ENCODE measurements at regions not wholly inside any gene's neighbourhood (a gene's known extent, or its start where the extent isn't known, plus 50 kb on each side); places are given as distances from the start of the nearest gene placed in this dataset.

GRCh38 chr2:195537811-195538210 lies 119.2 kb upstream of the SLC39A10 start:
- H3K4me3 ChIP-seq (ENCODE audit: low read depth, low read length): no peak overlapping the region
- no peak for TF ChIP-seq CTCF (conservative IDR thresholded peaks at IDR 0.05; ENCODE audit: low read depth, low read length)
- no peak for DNase-seq (ENCODE audit: low read depth)

GRCh38 chr2:195536906-195537305 lies 120.1 kb upstream of the SLC39A10 start:
- DNase-seq (ENCODE audit: low read depth): no peak
- H3K4me3 ChIP-seq (ENCODE audit: low read depth, low read length): no peak overlapping the region
- no peak for TF ChIP-seq CTCF (conservative IDR thresholded peaks at IDR 0.05; ENCODE audit: low read depth, low read length)

GRCh38 chr2:195535911-195536522 lies 121.0 kb upstream of the SLC39A10 start:
- no peak overlapping the region for H3K4me3 ChIP-seq (ENCODE audit: low read depth, low read length)
- no peak for DNase-seq (ENCODE audit: low read depth)
- no peak for TF ChIP-seq CTCF (conservative IDR thresholded peaks at IDR 0.05; ENCODE audit: low read depth, low read length)

GRCh38 chr2:195534971-195535370 lies 122.1 kb upstream of the SLC39A10 start:
- H3K4me3 ChIP-seq (ENCODE audit: low read depth, low read length): no peak overlapping the region
- no peak for TF ChIP-seq CTCF (conservative IDR thresholded peaks at IDR 0.05; ENCODE audit: low read depth, low read length)
- DNase-seq (ENCODE audit: low read depth): no peak

- H3K4me3 ChIP-seq (ENCODE audit: low read depth, low read length): no peak overlapping the region
- peak; percentile 15 for TF ChIP-seq CTCF (conservative IDR thresholded peaks at IDR 0.05; ENCODE audit: low read depth, low read length)
- DNase-seq (ENCODE audit: low read depth): no peak
These were observed 123.0 kb upstream of the SLC39A10 start for GRCh38 chr2:195533771-195534642.

GRCh38 chr2:195532628-195533271 lies 124.3 kb upstream of the SLC39A10 start:
- peak overlapping the region; percentile 28 for H3K4me3 ChIP-seq (ENCODE audit: low read depth, low read length)
- no peak for TF ChIP-seq CTCF (conservative IDR thresholded peaks at IDR 0.05; ENCODE audit: low read depth, low read length)
- no peak for DNase-seq (ENCODE audit: low read depth)
